ES-I3 (cell line): ENCODE measurements at regions not wholly inside any gene's neighbourhood (a gene's known extent, or its start where the extent isn't known, plus 50 kb on each side); places are given as distances from the start of the nearest gene placed in this dataset.
"Not testable (repeated sequence)": the region's sequence is repeated elsewhere in the genome, so short reads cannot be mapped to it uniquely, and the experiment has no call there.

Experiments
- H3K36me3 ChIP-seq: 2 replicates; pipeline ENCODE4 v1.6.1; 2013; ENCODE audit warnings: mild to moderate bottlenecking, low read length, control low read depth, moderate library complexity; ENCODE audit not compliant: insufficient read depth
- H3K4me1 ChIP-seq: 2 replicates; pipeline ENCODE4 v1.6.1; 2013; ENCODE audit warnings: mild to moderate bottlenecking, control low read depth, low read length; ENCODE audit not compliant: insufficient read depth
- H3K9ac ChIP-seq: 2 replicates; pipeline ENCODE4 v1.6.1; 2013; ENCODE audit warnings: low read depth, mild to moderate bottlenecking, low read length, moderate library complexity
- H3K9me3 ChIP-seq: 2 replicates; pipeline ENCODE4 v1.6.1; 2013; ENCODE audit warnings: mild to moderate bottlenecking, low read length, moderate library complexity; ENCODE audit not compliant: control insufficient read depth, insufficient read depth

DNA sequence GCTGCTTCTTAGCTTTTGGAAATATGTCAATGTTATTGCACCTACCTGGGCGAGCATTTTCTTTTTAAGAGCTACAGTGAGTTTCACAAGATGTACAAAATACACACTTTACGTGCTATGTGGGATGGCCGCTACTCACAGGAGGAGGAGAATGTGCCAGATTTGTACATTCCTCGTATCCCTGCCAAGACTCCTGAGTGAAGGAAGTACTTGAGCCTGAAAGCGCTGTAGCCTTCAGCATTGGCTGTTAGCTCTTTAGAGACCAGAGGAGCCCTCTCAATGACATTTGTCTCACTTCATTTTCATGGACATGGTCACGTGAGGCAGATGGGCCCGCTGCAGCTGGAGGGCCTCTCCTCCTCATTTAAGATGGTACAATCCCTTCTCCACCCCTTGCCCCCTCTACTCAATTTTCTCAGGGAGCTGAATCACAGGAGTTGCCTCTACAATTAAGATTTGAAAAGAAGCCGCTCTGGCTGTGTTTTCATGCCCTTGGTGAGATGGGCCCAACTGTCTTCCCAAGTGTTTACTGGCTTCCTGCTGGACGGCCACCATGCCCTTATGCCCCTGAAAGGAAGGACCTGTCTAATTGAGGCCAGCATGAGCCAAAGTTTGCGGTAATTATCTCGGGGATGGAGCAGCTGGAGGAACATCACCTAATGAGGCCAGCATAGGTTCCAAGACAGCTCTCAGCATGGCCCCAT, 442.6 kb downstream of the PRDM2 start:
- Histone ChIP-seq H3K36me3 (no peaks in the 10 kb centered on the region), H3K9me3 (no peaks in the 10 kb centered on the region), H3K4me1 (no peaks in the 10 kb centered on the region), H3K9ac (no peak overlapping the region)

GRCh38 chr1:14143777-14144176, 443.8 kb downstream of the PRDM2 start:
- H3K9ac ChIP-seq: no peak overlapping the region
- H3K36me3 ChIP-seq: no peaks in the 10 kb centered on the region
- H3K9me3 ChIP-seq: no peaks in the 10 kb centered on the region
- no peaks in the 10 kb centered on the region for H3K4me1 ChIP-seq

GRCh38 chr1:14148526-14148925, 448.5 kb downstream of the PRDM2 start:
- Histone ChIP-seq H3K4me1 (no peaks in the 10 kb centered on the region), H3K36me3 (no peaks in the 10 kb centered on the region), H3K9me3 (no peaks in the 10 kb centered on the region), H3K9ac (no peak overlapping the region)

DNA sequence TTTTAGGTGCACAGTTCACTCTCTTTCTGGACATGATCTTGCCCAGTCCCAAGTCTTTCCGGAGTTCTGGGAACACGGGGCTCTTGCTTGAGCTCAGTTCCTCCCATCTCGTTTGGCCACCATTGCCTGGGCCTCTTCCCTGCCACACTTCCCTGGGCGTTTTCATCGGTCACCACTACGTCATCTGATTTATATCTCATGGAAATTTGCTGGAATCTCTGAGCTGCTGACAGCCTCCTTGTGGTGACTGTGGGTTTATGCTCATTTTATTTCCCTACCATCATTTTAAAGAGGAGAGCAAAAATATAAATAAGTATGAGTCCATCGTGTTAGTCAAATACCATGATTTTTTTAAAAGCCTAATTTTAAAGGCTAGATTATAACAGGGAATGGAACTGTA, 449.1 kb upstream of the KAZN start:
- Histone ChIP-seq H3K9me3 (no peaks in the 10 kb centered on the region), H3K4me1 (no peaks in the 10 kb centered on the region), H3K36me3 (no peaks in the 10 kb centered on the region), H3K9ac (no peak overlapping the region)

GRCh38 chr1:14156543-14156942, 441.9 kb upstream of the KAZN start:
- Histone ChIP-seq H3K36me3 (no peaks in the 10 kb centered on the region), H3K9me3 (no peaks in the 10 kb centered on the region), H3K4me1 (no peaks in the 10 kb centered on the region), H3K9ac (no peak overlapping the region)

GRCh38 chr1:14160781-14161180, 437.7 kb upstream of the KAZN start:
- Histone ChIP-seq H3K4me1 (peaks cover 7% of the 10 kb centered on the region; the same call in 1 of the 2 replicates), H3K9me3 (no peaks in the 10 kb centered on the region), H3K36me3 (no peaks in the 10 kb centered on the region), H3K9ac (no peak overlapping the region)

GRCh38 chr1:14163246-14163645, 435.2 kb upstream of the KAZN start:
- Histone ChIP-seq H3K9ac (no peak overlapping the region), H3K36me3 (no peaks in the 10 kb centered on the region), H3K4me1 (peaks cover 7% of the 10 kb centered on the region; the same call in 1 of the 2 replicates), H3K9me3 (no peaks in the 10 kb centered on the region)

DNA sequence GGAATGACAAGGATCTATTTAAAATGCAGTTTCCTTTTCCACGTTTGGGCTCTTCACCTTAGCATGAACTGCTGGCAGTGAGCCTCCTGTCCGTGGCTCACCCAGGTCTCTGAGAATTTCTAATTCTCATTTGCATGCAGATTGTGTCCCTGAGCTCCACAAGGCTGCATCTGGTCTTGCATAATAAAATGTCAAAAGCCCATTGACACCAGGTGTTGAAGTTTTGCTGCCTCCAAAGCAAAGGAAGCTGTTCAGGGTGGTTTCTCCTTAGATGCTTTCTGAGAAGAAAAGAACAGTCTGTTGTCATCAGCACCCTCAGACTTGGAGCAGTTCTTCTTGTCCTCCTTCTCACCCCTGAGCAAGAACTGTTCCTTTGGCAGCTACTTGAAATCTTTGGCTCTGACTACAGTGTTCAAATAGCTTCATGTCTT, 433.1 kb upstream of the KAZN start:
- H3K9me3 ChIP-seq: no peaks in the 10 kb centered on the region
- peaks cover 7% of the 10 kb centered on the region; the same call in 1 of the 2 replicates for H3K4me1 ChIP-seq
- no peak overlapping the region for H3K9ac ChIP-seq
- no peaks in the 10 kb centered on the region for H3K36me3 ChIP-seq

DNA sequence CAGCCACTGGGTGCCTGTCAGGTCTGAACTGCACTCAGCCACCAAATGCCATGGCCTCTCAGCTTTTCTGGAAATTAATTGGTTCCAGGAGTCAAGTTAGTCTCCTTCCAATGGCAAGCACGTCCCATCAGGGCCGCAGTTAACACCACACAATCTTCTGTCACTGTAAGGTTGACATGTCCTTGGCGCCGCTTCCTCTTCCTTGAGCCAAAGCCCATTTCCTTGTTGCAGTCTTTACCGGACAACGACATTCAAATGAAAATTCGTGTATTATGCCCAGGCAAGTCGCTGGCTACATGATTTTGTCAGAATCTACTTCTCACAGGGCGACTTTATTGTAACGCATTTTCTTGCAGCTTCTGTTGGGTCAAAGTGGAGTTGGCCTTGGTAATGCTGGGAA, 430.6 kb upstream of the KAZN start:
- H3K4me1 ChIP-seq: peaks cover 7% of the 10 kb centered on the region; the same call in 1 of the 2 replicates
- H3K9me3 ChIP-seq: no peaks in the 10 kb centered on the region; the same call in 1 of the 2 replicates
- H3K36me3 ChIP-seq: no peaks in the 10 kb centered on the region
- no peak overlapping the region for H3K9ac ChIP-seq

DNA sequence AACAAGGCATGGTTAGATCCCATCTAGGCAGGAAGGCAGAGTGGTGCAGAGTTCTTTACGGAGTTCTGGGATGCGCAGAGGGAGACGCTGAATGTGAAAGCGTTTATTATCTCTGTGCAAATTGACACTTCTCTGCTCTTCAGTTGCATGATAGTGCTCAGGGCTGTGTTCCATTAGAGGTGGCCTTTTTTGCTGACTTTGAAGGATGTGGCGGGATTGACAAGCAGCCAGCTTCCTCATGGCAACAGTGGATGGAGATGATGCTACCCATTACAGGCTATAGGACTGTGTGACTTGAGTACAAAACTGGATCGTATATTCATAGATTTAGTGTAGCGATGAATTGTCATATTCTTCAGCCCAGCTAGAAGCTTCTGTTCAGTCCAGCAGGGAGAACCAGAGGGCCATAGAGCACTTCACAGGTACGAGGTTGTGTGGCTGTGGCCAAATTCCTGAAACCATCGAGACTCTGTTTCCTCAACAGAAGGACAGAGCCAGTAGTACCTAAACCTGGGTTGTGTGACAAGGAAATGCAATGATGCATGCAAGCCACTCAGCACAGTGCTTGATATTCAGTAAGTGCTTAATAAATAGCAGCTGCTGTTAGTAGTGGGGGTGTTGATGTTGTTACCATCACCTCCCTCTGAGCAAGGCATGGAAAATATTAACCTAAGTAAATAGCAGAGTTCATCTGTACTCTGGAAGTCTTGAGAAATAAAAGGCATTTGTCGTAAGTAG, 430.0 kb upstream of the KAZN start:
- Histone ChIP-seq H3K4me1 (peaks cover 7% of the 10 kb centered on the region; the same call in 1 of the 2 replicates), H3K9ac (no peak overlapping the region), H3K9me3 (no peaks in the 10 kb centered on the region; the same call in 1 of the 2 replicates), H3K36me3 (no peaks in the 10 kb centered on the region)

- no peak overlapping the region for H3K9ac ChIP-seq
- no peaks in the 10 kb centered on the region; the same call in 1 of the 2 replicates for H3K9me3 ChIP-seq
Observed at GRCh38 chr1:14173598-14173997, 424.9 kb upstream of the KAZN start.

GRCh38 chr1:14177866-14178265, 420.6 kb upstream of the KAZN start:
- H3K4me1 ChIP-seq, H3K36me3 ChIP-seq, H3K9ac ChIP-seq, H3K9me3 ChIP-seq: not testable (repeated sequence)

More at GRCh38 chr1:14173598-14173997, 424.9 kb upstream of the KAZN start:
- H3K4me1 ChIP-seq: no peaks in the 10 kb centered on the region; the same call in 1 of the 2 replicates
- no peaks in the 10 kb centered on the region for H3K36me3 ChIP-seq

DNA sequence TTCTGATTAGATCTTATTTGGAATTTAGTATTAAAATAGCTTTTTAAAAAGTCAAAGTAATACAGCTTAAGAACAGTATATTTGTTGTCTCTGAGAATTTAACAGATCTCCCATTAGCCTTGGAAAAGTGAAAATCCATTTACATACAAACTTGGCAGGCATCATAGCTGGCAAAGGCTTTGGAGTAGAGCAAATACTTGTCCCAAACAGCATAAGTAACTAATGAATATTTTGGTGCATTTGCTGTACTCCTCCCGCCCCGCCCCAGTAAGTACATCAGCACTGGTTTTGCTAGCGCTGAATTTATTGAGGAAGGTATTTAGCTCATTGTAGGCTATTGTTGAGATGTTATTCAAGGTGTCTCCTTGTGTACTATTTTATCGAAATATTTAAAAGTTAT, 417.7 kb upstream of the KAZN start:
- Histone ChIP-seq H3K4me1 (peaks cover 21% of the 10 kb centered on the region; the same call in 1 of the 2 replicates), H3K9me3 (no peaks in the 10 kb centered on the region), H3K9ac (no peak overlapping the region), H3K36me3 (no peaks in the 10 kb centered on the region)

DNA sequence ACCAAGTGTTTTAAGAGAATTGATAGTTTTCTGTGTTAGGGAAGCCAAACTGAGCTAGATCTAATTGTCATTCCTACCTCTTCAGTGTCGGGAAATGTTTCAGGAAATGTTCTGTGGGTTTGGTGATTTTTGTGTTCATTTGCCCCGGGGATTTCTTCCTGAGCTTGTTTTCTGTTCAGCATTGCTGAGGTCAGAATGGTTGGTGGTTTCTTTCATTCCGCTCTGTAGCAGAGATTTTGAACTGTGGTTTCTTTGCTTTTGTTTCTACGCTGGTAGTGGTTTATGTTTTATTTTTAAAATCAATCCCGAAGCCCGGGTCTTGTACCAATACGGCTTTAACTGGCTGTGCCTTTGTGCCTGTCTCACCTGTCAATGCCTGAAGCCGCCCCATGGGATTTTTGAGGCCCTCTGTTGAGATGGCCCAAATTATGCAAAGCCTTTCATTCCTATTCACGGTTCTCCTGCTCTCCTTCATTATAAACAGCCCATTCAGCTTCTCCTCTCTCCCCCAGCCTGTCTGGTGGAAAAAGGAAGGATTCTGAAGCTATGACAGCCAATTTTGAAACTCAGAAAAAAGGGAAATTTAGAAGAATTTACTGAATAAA, 417.2 kb upstream of the KAZN start:
- Histone ChIP-seq H3K36me3 (no peaks in the 10 kb centered on the region), H3K4me1 (peaks cover 21% of the 10 kb centered on the region; the same call in 1 of the 2 replicates), H3K9me3 (no peaks in the 10 kb centered on the region), H3K9ac (no peak overlapping the region)
